HL-60/S4 treated with phorbol 12-myristate 13-acetate at 8.2 ng/mL for 4 days and 3 days (cell line): ENCODE measurements at regions not wholly inside any gene's neighbourhood (a gene's known extent, or its start where the extent isn't known, plus 50 kb on each side); places are given as distances from the start of the nearest gene placed in this dataset.
"Not testable (repeated sequence)": the region's sequence is repeated elsewhere in the genome, so short reads cannot be mapped to it uniquely, and the experiment has no call there.

Experiments used
- in situ Hi-C: fragments of 300-500 bp; cut with MboI; formaldehyde crosslinking; loops from 2 replicates; pipeline ENCODE4 v1.15.0; 2022; ENCODE audit warnings: low sequenced_read_pairs

DNA sequence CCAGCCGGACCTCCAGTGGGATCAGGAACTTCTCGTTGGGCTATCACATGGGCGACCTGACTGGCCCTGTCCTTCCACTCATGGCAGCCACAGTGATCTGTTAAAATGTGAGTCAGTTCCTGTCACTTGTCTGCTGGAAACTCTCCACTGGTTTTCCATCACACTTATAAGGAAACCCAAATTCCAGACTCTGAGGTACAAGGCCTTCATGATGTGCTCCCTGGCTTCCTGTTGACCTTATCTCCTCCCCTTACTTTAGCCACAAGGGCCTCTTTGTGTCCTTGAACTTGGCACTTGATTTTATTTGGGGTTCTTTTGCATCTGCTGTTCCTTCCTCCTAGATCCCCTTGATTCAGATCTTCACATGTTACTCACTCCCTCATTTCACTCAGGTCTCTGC is 96.8 kb downstream of the TENT5C start:
- in situ Hi-C loops: no loop called here

DNA sequence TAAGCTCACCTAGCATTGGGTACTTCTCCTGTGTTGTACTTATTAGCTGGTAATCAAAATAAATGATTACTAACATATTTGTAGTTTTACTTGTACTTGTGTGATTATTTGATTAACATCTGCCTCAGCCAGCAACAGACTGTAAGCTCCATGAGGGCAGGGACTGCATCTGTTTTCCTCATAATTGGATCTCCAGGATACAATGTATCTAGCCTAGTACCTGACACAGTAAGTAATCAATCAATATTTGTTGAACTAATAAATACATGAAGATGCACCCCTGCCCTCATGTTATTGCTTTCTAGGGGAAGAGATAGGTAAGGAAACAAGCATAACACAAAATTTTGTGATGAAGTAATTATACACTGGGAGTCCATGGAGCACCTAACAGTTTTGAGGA is 101.5 kb downstream of the TENT5C start:
- in situ Hi-C loops: no loop called here

DNA sequence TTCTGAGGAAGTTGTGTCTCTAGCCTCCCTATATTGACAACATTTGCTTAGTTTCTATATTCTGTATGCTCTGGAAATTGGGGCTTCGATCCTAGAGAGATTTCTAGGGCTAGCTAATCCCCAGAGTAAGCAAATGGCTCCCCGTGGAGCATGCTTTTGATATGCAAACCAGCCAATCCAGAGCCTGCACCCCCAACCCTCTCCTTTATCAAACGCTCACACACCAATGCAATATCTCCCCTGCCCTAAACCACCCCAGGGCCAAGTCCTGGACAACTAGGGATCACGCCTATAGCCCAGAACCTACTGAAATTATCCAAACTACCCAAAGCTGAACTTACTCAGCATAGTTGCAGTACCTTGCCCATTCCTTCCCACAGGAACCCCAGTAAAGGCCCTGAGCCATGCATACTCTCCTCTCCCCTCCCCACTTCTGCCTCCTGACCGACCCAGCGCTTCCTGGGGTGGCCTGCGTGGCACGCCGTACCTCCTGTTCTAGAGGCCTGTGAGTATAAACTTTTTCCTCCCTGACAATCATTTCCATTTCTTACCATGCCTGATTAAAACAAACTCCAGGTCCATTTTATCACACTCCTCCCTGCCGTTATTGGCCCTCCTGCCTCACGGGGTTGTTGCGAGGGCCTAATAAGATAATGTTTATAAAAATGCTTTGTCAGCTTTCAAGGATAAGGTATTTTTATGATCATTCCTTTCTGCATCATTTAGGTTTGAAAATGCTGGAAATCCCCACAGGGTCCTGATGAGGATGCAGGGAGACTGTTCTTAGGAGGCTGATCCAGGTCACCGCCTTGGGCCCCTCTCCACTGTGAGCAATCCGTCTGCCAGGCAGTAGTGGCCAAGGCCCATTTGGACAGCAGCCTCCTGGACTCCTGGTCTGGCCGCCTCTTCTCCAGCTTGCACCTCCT is 102.7 kb downstream of the TENT5C start:
- in situ Hi-C loops: no loop called here

DNA sequence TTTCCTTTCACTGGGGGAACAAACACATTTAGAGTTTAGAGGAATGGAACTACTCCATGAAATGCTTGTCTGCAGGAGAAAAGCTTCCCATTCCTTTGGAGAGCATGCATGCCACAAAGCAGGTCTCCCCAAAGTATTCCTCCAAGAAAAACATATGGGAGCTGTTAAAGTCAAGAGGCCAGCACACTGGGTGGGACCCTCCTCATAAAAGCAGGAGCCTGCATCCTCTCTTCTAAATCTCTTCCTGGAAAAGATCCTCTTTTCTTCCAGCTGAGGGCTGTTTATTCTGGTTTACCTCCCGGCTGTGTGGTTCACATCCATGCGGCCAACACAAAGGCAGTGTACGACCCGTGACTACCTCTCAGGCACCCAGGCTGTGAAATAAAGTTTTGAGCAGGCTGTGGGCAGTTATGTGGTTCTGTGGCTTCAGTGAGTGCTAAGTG is 103.4 kb downstream of the TENT5C start:
- in situ Hi-C loops: no loop called here

DNA sequence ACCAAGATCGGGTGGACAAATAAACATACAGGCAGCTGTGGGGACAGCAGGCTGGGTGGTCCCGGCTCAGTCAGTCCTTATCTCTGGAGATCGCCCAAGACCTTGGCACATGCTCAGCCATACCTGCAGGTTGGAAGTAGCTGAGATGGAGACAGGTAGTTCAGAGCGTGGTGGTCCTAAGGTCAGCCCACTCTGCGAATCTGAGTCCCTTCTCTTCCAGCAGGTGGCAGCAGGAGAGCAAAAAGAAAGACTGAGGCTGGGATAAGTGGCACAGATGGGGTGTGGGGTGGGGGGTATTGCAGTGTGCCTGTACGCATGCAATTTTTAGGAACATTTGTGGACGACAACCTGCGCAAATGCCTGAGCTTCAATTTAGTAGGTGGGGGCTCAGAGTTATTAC is 104.9 kb downstream of the TENT5C start:
- in situ Hi-C loops: no loop called here

DNA sequence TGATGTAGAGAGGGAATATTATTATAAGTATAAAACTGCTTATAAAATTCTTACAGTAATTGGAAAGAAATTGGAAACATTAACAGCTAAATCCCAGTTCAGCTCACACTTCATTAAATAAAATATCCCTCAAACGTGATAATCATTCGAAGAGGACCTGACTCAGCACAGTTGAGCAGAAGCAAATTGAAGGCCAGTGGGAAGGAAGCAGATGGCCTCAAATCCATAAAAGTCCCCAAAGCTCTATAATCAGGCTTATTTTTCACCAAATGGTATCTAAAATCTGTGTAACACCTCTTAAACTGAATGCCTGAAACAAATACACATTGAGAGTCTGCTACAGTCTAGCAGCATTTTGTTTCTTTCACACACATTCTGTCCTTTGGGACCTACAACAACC is 106.8 kb downstream of the TENT5C start:
- in situ Hi-C loops: no loop called here

DNA sequence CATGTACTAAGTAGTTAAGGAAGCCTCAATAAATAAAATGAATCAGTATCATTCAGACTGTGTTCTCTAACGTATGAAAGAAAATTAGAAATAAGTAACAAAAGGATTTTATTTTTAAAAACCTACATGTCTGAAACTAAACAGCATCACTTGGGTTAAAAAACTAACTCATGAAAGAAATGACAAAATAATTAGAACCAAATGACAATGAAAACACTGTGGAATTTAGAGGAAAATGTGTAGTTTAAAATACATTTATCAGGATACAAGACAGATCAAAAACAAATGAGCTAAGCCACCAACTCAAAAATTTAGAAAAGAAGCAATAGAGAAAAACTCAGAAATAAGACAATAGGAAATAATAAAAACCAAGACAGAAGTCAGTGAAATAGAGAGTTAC is 108.7 kb downstream of the TENT5C start:
- in situ Hi-C loops: no loop called here

DNA sequence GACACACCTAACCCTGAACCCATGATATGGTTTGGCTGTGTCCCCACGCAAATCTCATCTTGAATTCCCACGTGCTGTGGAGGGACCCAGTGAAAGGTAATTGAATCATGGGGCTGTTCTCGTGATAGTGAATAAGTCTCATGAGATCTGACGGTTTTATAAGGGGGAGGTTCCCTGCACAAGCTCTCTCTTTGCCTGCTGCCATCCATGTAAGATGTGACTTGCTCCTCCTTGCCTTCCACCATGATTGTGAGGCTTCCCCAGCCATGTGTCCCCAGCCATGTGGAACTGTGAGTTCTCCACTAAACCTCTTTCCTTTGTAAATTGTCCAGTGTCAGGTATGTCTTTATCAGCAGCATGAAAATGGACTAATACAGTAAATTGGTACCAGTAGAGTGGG is 110.2 kb downstream of the TENT5C start:
- in situ Hi-C loops: not testable (repeated sequence)

DNA sequence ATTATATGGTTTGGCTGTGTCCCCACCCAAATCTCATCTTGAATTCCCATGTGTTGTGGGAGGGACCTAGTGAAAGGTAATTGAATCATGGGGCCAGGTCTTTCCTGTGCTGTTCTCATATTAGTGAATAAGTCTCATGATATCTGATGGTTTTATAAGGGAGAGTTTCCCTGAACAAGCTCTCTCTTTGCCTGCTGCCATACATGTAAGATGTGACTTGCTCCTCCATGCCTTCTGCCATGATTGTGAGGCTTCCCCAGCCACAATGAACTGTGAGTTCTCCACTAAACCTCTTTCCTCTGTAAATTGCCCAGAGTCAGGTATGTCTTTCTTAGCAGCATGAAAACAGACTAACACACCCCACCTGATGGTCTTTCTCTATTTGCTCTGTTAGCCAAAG is 112.1 kb downstream of the TENT5C start:
- in situ Hi-C loops: not testable (repeated sequence)

DNA sequence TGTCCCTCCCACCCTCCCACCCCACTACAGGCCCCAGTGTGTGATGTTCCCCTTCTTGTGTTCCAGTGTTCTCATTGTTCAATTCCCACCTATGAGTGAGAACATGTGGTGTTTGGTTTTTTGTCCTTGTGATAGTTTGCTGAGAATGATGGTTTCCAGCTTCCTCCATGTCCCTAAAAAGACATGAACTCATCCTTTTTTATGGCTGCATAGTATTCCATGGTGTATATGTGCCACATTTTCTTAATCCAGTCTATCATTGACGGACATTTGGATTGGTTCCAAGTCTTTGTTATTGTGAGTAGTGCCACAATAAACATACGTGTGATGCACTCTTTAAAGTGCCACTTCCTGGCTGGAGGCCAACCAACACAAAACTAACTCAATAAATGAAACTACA is 112.7 kb downstream of the TENT5C start:
- in situ Hi-C loops: not testable (repeated sequence)

DNA sequence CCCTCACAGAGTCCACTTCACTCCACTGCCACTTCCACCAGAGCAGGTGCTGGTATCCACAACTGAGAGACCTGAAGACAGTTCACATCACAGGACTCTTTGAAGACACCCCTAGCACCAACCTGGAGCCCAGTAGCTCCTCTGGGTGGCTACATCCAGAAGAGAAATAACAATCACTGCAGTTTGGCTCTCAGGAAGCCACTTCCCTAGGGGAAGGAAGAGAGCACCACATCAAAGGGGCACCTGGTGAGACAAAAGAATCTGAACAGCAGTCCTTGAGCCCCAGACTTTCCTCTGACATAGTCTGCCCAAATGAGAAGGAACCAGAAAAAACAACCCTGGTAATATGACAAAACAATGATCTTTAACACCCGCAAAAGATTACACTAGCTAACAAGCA is 113.2 kb downstream of the TENT5C start:
- in situ Hi-C loops: no loop called here

DNA sequence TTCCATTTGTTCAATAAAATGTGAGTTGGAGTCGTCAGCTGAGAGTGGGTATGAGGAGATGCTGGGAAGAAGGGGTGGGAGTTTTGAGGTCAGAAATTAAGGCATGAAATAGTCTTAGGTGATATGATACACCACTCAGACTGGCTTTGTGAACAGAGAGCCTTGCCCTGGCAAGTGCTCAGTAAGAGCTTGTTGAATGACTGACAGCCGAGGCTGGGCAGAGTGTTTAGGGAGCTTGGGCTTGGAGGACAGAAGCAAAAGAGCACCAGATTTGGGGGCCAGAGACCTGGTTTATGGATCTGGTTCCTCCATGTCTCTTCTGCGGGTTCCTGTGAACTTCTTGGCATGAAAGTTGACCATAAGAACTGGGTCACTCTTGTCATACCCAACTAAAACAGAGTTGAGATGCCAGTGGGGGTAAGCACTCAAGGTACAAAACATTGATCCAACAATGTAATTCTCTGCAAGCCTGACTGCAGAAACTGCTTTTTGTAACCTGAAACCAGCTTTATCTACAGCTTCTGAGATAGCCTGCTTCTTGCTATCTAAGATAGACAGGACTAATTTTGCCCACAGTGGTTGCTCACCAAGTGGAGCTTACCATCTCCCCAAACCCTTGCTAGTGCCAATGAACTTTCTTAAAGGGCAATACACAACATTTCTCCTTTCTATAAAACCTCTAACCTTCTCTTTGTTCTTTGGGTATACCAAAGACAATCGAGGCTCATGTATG is 126.4 kb downstream of the TENT5C start:
- in situ Hi-C loops: no loop called here

DNA sequence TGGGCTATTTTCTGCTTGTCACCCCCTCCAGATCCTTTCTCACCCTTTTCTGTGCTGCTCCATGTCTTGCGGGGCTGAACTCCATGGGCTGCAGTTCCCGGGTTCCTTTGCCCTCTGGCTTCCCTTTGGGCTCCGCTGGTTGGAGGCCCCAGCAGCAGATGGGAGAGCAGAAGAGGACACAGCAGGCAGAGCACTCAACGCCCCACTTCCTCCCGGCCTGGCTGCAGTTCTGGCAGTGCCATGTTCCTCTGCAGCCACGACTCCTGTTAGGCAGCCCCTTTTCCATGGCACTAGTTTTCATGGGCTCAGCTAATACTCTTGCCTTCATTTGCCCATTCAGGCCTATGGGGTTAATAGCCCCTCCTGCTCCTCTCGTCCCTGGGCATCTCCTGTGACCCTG is 127.1 kb downstream of the TENT5C start:
- in situ Hi-C loops: no loop called here

DNA sequence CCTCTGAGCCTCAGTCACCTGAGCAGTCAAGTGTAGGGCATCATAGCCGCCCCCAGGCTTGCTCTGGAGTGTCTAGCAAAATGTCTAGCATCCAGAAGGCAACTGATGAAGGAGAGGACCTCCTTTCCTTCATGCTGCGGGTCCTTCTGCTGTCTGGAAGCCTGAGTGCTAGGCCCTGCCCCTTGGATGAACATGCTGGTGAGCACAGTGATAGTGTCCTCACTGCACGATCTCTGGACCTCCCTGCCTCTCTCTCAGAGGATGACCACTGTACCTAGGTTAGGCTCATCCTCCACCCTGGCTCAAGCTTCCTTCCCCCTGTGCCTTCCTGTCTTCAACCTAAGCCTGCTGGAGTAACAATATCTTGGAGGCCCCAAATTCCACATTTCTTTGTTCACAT is 128.6 kb downstream of the TENT5C start:
- in situ Hi-C loops: no loop called here

DNA sequence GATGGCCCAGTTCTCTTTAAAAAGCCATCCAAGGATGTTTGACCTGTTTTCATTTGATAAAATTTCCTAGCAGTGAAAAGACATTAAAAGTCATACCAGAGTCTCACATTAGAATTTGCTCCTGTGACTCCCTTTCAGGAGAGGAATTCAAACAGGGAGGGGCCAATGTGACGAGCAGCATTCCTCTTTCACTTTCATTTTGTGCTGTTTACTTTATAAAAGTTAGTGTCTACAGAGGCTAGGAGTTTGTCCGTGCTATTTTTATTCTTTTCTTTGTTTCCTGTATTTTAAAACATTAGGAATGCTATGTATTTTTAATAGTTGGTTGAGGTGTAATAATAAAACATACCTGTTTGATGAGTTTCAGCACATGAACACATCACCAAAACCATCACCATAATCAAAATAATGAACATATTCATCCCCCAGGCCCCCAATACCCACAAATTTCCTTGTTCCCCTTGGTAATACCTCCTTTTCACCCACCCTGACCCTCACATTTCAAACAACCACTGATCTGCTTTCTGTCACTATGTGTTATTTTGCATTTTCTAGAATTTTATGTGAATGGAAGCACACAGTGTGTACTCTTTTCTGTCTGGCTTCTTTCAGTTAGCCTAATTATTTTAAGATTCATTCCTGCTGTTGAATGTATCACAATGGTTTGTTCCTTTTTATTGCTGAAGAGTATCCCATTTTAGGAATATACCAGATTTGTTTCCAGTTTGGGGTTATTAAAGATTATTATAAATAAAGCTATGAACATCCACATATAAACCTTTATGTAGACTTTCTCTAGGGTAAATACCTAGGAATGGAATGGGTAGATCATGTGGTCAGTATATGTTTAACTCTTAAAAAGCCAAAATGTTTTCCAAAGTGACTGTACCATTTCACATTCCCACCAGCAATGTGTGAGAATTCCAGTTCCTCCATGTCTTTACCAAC is 129.5 kb downstream of the TENT5C start:
- in situ Hi-C loops: no loop called here

DNA sequence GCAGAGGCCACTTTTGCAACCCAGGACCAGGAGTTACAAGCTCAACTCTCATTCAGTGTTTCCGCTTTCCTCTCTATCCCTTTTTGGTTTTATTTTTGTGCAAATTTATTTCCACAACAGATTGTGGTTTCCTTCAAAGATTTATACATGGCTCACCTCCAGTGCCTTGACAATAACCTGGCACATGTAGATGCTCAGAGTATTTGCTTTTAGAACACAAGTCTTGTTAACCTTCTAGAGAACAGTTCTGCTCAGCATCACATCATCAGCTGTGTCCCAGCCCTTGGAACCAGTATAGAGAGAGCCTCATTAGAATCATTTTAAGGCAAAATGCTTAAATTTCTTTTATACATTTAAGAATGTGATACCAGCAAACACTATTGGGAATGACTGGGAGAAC is 133.7 kb downstream of the TENT5C start:
- in situ Hi-C loops: no loop called here

DNA sequence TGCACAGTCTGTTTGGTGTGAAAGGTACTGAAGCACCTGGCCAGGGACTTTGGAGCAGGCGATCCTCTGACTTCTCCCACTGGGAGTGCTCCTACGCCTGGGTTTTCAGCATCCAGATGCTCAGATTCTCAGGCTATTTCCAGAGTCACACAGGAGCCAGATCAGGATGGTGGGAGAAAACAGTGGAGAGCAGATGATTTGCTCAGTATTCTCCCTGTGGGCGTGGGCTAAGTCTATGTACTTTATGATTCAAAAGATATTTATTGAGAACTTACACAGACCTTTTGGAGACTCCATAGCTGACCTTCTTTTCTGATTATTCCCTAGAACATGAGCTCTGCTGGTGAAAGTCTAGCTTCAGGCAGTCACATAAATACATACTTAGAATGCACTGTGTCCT is 134.6 kb downstream of the TENT5C start:
- in situ Hi-C loops: no loop called here

DNA sequence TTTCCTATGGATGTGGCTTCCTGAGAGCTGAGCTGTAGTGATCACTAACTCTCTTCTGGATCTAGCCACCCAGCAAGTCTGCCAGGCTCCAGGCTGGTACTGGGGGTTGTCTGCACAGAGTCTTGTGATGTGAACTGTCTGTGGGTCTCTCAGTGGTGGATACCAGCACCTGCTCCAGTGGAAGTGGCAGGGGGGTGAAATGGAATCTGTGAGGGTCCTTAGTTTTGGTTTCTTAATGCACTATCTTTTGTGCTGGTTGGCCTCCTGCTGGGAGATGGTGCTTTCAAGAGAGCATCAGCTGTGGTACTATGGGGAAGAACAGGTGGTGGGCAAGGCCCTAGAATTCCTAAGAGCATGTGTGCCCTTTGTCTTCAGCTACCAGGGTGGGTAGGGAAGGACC is 140.7 kb downstream of the TENT5C start:
- in situ Hi-C loops: not testable (repeated sequence)

DNA sequence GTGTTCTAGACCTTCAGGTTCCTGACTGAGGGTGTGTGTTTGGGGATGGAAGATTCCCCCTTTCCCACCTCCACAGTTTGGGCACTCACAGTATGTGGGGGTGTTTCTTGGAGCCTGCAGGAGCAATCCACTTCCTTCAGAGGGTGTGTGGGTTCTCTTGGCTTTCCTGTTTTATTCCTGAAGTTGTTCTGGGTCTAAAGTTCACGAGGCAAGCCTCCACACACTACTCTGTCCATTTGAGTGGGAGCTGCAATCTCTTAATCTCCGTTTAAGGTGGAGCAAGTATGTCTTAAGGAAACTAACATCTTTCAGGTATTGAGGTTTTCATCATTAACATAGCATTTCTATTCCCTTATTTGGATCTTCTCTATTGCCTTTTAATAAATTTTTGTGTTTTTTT is 141.8 kb downstream of the TENT5C start:
- in situ Hi-C loops: no loop called here

DNA sequence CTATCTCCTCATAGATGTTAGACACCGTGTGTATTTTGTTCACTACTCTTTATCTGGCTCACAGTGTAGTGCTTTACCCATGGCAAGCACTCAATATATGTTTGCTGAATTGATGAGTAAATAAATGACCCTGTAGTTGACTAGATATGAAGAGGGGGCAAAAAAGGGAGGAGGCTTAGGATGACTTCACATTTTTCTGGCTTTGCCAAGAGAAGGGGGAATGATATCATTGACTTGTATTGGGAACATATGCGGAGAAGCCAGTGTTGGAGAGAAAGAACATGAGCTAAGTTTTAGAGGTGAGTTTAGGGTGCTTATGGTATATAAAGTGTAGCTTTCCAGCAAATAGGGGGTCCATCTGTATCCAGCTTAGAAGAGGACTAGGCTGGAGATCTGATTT is 145.5 kb downstream of the TENT5C start:
- in situ Hi-C loops: loop anchor here (25.0 kb wide), 1 partner anchor 239 kb away; no protein-coding TSS in a partner anchor

DNA sequence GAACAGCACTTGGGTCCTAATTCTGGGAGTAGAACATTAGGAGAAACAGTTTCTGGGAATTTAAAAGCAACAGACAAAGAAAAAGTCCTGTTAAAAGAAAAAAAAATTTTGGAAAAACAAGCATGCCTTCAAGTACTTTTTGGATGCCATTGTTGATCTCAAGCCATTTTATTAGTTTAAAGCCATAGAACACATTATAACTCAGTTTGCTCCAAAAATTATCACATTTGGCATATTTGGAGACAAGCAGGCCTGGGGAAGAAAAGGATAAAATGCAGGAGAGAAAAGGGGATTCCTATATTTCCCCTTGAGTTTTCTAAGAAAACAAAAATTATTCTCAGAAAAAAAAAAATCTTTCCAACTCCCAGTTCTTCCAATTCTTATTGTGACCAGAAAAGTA is 146.8 kb downstream of the TENT5C start:
- in situ Hi-C loops: loop anchor here (25.0 kb wide), 1 partner anchor 240 kb away; no protein-coding TSS in a partner anchor
